Astrocyte (in vitro differentiated cells and primary cell): ENCODE measurements at regions not wholly inside any gene's neighbourhood (a gene's known extent, or its start where the extent isn't known, plus 50 kb on each side); places are given as distances from the start of the nearest gene placed in this dataset.
"Not testable (repeated sequence)": the region's sequence is repeated elsewhere in the genome, so short reads cannot be mapped to it uniquely, and the experiment has no call there.

Source experiments
- EZH2 ChIP-seq: IDR thresholded peaks from 2 replicates; pipeline ENCODE4 v1.6.1; 2012; ENCODE audit warnings: mild to moderate bottlenecking, low read length, inconsistent platforms; ENCODE audit not compliant: insufficient read depth
- TF ChIP-seq, protein P1 (sequence below): IDR thresholded peaks from 2 replicates; pipeline ENCODE4 v1.5.1; 2011; ENCODE audit warnings: low read depth, mild to moderate bottlenecking, inconsistent platforms, low read length, moderate library complexity; ENCODE audit not compliant: insufficient read depth

DNA sequence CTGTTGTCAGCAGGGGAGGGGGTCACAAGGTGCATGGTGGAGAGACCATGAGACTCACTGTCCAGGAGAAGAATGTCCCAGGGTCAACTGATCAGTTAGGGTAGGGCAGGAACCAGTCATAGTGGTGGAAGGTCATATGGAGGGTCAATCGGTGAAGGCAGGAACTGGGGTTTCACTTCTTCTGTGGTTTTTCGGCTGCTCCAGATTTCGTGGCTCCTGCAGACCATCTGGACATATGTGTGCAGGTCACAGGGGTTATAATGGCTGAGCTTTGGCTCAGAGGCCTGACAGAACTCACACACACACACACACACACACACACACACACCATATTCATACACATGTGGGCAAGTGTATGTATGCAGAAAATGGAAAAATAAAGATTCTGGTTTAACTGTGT is 502.0 kb upstream of the ROBO2 start:
- TF ChIP-seq, protein P1, sequence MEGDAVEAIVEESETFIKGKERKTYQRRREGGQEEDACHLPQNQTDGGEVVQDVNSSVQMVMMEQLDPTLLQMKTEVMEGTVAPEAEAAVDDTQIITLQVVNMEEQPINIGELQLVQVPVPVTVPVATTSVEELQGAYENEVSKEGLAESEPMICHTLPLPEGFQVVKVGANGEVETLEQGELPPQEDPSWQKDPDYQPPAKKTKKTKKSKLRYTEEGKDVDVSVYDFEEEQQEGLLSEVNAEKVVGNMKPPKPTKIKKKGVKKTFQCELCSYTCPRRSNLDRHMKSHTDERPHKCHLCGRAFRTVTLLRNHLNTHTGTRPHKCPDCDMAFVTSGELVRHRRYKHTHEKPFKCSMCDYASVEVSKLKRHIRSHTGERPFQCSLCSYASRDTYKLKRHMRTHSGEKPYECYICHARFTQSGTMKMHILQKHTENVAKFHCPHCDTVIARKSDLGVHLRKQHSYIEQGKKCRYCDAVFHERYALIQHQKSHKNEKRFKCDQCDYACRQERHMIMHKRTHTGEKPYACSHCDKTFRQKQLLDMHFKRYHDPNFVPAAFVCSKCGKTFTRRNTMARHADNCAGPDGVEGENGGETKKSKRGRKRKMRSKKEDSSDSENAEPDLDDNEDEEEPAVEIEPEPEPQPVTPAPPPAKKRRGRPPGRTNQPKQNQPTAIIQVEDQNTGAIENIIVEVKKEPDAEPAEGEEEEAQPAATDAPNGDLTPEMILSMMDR = not testable (repeated sequence)
- TF ChIP-seq EZH2 = not testable (repeated sequence)
